ENCODE measurements at regions not wholly inside any gene's neighbourhood (a gene's known extent, or its start where the extent isn't known, plus 50 kb on each side); places are given as distances from the start of the nearest gene placed in this dataset.
A peak's percentile ranks its signal among the peaks of the same experiment; 100 is the strongest.

DNA sequence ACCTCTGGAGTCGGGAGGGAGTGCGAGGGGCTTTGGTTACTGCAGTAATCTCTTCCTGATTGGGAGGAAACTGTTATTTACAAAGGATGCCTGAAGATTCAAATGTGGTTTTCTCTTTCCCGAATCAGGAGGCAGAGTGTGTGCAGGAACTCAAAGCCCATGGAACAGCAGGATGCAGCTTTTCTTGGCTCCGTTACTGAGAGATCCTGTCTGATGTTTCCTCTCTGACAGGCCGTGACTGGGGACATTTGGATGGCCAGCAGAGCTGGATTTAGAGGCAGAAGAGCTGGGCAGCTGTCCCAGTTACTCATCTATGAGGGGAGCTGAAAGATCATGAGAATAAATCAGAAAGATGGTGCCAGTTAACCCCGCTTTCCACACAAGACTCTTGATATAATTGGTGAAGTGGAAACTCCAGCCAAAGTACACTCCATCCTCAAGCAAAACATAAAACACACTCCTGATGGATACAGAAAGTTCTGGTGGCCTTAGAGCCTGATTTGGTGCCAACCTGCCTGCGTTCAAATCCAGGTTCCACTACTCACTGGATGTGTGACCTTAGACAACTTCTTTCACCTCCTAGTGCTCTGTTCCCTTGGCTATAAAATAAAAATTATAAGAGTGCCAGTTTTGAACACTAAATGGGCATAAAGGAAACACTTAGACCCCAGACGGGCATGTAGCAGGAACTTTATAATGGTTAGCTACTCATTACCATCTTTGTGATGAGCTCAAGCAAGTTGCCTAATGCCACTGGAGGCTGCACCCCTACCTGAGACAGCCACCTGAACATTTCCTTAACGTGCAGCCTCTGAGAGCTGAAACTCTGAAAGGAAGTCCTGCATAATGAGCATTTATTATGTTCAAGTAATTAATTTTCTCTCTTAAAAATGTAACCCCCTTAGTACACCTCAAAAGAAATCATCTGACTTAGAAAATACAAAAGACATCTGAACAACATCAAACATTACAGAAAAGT is 349.0 kb upstream of the GATB start:
- no peak for DNase-seq

GRCh38 chr4:152107736-152108500 is 347.1 kb upstream of the GATB start:
- no peak for DNase-seq

- DNase-seq: no peak
These were observed 346.0 kb upstream of the GATB start for GRCh38 chr4:152106781-152107321.

GRCh38 chr4:152106113-152106763 is 345.4 kb upstream of the GATB start:
- DNase-seq: peak; percentile 31

DNA sequence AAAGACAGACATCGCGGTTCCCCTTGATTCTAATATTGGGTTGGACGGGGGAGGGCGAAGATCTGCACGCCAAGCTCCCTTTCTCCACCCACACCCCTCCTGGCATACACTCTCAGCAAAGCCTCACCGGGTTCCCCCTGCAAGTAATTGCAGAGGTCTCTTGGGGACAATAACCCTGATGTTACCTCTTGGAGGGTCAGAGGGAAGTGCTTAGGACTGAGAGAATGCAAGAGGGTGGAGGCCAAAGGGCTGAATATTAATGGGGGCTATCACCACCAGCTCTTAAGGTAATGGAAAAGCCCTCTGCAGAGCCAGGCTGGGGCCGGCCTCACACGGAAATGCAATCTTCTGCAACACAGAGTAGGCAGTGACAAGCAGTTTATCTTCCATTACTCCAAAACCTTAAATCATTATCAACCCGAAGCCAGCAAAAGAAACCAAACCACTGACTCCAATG is 344.1 kb upstream of the GATB start:
- no peak for DNase-seq

GRCh38 chr4:152104356-152104755 is 343.5 kb upstream of the GATB start:
- DNase-seq: no peak

- DNase-seq: no peak
These were observed 342.5 kb upstream of the GATB start for GRCh38 chr4:152103181-152103901.

DNA sequence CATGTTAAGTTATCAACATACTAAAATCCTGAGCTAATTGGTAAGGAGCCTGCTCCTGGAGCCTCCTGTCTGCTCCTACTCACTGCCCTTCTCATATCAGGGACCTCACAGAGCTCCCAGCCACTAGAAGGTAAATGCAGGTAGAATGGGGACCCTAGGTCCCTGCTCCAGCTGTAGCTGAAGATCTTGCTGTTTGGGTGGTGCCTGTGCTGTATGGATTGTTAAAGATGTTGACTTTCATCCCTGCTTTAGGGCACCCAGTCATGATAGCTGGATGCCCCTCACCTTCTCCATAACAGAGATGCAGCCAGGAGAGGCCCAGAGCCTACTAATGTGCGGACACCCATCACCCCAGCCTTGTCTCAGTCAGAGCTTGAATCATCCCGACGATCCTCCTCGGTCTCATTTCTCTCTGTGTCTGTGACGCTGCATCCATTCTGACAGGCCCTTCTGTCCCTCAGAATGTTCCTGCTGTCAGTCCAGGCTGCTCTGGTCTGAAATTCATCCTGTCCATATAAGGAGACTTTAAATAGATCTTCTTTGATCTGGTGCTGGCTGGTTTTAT is 341.7 kb upstream of the GATB start:
- no peak for DNase-seq

- no peak for DNase-seq
These were observed 341.0 kb upstream of the GATB start for GRCh38 chr4:152101556-152102435.

GRCh38 chr4:152100379-152101201 is 339.8 kb upstream of the GATB start:
- DNase-seq: no peak

DNA sequence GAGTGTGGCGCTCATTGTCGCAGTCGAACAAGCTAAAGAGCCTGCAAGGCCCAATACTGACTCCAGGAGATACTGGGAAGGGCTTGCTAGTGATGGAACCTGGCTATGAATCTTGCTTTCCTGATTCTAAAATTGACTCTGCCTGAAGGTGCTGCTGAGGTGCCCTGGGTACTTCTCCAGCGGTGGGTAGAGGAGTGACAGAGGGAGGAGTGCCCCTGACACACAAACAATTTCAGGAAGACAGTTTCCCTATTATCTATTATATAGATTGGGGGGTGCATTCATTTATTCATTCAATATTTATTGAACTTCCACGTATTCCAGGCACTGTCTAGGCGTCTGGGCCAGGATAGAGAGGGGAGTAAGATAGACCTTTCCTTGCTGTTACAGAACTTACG is 339.2 kb upstream of the GATB start:
- no peak for DNase-seq

DNA sequence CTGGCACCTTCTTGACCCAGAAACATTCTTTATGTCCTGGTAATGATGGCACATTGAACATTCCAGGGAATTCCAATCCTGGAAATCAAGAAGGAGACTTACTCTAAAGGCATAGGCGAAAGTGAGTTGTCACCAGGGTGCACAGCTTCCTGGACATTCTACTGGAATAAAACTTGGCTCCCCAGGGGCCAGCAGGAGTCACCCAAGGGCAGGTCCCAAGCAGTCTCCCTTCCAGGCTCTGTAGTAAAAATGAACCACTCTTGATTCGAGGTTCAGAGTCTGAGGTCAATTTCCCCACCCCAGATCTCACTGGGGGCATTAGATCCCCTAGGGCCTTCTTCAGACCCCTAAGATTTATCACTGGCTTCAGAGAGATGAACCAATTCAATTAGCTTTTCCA is 338.7 kb upstream of the GATB start:
- no peak for DNase-seq

DNA sequence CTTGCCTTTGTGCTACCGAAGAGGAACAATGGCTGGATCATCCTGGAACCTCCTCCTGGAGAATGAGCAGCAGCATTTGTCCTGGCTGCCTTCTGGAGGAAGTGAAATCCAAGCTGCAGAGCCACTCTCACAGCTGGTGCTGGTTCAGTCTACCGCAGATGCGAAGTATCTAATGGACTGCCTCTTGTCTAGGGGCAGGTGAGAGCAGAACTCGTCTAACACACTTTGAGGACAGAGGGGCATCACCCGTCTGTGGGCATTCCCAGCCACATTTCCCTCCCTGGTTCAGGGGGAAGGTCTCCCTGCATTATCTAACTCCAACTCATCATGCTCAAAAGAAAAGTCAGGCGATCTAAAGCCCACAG is 338.2 kb upstream of the GATB start:
- peak; percentile 46 for DNase-seq

DNA sequence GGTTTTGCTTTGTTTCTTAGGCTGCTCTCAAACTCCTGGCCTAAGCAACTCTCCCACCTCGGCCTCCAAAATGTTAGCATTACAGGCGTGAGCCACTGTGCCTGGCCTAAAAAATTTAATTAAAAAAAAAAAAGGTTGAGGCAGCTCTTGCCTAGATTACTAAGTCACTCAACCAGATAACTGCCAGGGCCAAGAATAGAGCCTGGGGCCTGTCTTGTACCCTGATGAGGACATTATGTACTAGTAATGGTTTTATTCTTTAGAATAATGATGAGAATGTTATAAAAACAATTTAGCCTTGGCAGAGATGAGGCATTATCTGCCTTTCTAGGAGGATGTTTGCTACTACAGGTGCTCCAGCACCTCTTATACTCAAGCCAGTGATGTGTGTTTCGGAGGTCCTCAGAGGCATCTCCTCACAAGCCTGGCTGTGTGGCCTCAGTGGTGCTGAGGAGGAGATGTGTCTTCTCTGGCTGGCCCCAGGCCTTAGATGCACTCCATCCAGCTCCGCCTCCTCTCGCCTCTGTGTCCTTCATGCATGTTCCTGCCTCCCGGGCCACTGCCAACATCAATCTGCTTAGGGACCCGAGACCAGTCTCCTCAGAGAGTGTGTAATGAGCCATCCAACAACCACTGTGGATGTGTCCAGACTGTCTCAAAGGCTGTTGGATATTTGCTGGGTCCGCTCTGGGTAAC is 337.7 kb upstream of the GATB start:
- DNase-seq: no peak

DNA sequence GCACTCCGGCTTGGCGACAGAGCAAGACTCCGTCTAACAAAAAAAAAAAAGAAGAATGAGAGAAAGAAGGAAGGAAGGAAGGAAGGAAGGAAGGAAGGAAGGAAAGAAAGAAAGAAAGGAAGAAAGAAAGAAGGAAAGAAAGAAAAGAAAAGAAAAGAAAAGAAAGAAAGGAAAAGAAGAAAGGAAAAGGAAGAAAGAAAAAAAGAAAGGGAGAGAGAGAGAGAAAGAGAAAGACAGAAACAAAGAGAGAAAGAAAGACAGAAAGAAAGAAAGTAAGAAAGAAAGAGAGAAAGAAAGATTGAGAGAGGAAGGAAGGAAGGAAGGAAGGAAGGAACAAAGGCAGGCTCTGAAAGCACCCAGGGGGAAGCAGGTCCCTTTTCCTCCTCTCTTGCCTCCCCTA is 336.6 kb upstream of the GATB start:
- no peak for DNase-seq

DNA sequence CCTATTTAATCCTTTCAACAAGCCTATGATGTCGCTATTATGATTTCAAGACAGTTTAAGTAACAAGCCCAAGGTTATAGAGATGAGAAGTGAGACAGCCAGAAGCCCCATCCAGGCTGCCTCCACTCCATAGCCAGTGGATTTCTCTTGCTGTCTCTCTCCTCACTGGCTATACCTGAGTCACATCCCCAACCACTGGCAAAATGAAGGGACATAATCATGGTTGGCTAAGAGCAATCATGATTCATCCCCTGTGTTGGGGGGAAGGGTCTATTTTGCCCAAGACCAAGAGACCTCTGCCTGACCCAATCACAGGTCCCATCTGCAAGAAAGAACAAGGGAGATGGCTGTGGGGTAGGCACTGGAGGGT is 334.9 kb upstream of the GATB start:
- no peak for DNase-seq

DNA sequence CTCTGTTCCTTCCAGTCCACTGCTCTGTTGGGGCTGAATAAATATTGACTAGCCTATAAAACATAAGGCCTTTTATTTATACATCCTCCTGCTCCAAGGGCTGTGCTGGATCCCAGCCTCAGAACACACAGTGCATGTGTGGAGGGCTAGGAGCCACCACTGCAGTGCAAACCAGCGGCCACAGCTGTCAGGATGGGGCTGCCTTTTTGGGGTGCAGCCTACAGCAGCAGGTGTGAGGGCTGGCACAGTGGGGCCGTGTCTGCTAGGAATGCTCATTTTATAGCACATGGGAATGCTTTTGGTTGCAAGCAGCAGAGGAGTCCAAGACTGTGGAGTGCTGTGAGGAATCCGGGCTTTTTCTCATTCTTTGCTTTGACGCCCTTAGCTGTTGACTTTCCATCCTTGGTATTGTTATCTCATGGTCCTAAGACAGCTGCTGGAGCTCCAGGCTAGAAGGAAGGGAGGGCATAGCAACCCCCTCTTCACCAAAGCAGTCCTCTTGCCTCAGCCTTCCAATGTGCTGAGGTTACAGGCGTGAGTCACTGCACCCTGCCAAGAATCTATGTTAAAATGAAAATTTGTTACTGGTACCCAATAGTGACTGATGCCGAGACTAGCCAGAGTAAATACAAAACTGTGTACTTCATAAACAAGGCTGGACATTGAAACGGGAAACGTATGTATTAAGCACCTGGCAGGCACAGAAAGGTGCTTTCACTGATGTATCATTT is 334.3 kb upstream of the GATB start:
- DNase-seq: peak; percentile 62

GRCh38 chr4:152091405-152091804 is 330.6 kb upstream of the GATB start:
- no peak for DNase-seq

GRCh38 chr4:152090543-152090942 is 329.7 kb upstream of the GATB start:
- DNase-seq: no peak

Data from NCI-H2029 (cell line).